Immature natural killer cell (primary cell): ENCODE measurements at regions not wholly inside any gene's neighbourhood (a gene's known extent, or its start where the extent isn't known, plus 50 kb on each side); places are given as distances from the start of the nearest gene placed in this dataset.

Source experiments
- DNase-seq, 3 donors: peaks; one replicate each; pipeline ENCODE4 v3.0.0; 2022; ENCODE audit warnings: mixed read lengths in 1 of 3
- H3K27ac Mint-ChIP-seq, 6 donors: one replicate each; pipeline ENCODE4 v1.8.0; 2020; ENCODE audit warnings: mixed read lengths in 6 of 6, mild to moderate bottlenecking in 5 of 6, inconsistent platforms in 4 of 6, moderate library complexity in 3 of 6
- H3K27me3 Mint-ChIP-seq, 3 donors: one replicate each; pipeline ENCODE4 v1.8.0; 2020 to 2021; ENCODE audit warnings: low read depth in 3 of 3, mild to moderate bottlenecking in 3 of 3, mixed read lengths in 3 of 3, moderate library complexity in 3 of 3, inconsistent platforms in 1 of 3
- H3K36me3 Mint-ChIP-seq, 3 donors: one replicate each; pipeline ENCODE4 v1.8.0; 2020; ENCODE audit warnings: mixed read lengths in 3 of 3, inconsistent platforms in 2 of 3, mild to moderate bottlenecking in 2 of 3
- H3K4me1 Mint-ChIP-seq, 2 donors: one replicate each; pipeline ENCODE4 v1.8.0; 2020; ENCODE audit warnings: inconsistent platforms in 2 of 2, mild to moderate bottlenecking in 2 of 2, mixed read lengths in 2 of 2, moderate library complexity in 1 of 2
- H3K4me3 Mint-ChIP-seq, 5 donors: one replicate each; pipeline ENCODE4 v1.8.0; 2020; ENCODE audit warnings: mild to moderate bottlenecking in 5 of 5, mixed read lengths in 5 of 5, inconsistent platforms in 3 of 5, moderate library complexity in 3 of 5
- H3K9me3 Mint-ChIP-seq, 6 donors: one replicate each; pipeline ENCODE4 v1.8.0; 2020; ENCODE audit warnings: mild to moderate bottlenecking in 6 of 6, mixed read lengths in 6 of 6, inconsistent platforms in 4 of 6, moderate library complexity in 3 of 6

- no peak overlapping the region for H3K27ac Mint-ChIP-seq
- H3K9me3 Mint-ChIP-seq, result no peaks in the 10 kb centered on the region
- no peak for DNase-seq
- no peaks in the 10 kb centered on the region for H3K4me1 Mint-ChIP-seq
- no peaks in the 10 kb centered on the region for H3K27me3 Mint-ChIP-seq
- H3K36me3 Mint-ChIP-seq, result no peaks in the 10 kb centered on the region
- no peak overlapping the region for H3K4me3 Mint-ChIP-seq
These were observed 58.4 kb upstream of the ETAA1 start for GRCh38 chr2:67338601-67339233.

DNA sequence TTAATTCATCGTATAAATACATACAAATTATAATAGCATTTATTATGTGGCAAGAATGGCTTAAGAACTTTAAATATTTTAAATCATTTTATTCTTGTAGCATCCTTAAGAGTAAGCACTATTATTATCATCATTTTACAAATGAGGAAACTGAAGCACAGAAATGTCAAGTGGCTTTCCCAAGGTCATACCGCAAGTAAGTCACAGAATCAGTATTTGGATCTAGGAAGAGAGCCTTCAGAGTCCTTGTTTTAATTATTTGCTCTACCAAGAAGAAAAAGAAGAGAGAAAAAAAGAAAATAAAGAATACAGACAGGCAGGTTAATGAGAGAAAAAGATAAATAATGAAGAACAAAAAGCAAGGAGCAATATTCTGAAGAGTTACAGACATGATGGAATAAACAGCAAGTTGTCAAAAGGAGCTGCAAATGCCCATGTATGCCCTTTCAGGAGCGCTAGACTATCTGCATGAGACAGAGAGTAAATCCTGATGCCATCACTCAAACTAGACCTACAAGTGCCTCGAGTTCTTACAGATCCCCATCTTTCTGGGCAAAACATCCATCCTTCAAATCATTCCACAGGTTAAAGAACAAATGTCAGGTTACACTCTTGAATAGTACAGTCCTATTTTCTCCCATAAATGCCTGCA, 57.8 kb upstream of the ETAA1 start:
- H3K4me3 Mint-ChIP-seq, result no peak overlapping the region
- H3K4me1 Mint-ChIP-seq, result no peaks in the 10 kb centered on the region
- no peak overlapping the region for H3K27ac Mint-ChIP-seq
- H3K9me3 Mint-ChIP-seq, result no peaks in the 10 kb centered on the region
- H3K36me3 Mint-ChIP-seq, result no peaks in the 10 kb centered on the region
- H3K27me3 Mint-ChIP-seq, result no peaks in the 10 kb centered on the region
- DNase-seq, result no peak

GRCh38 chr2:67340133-67341011, 56.8 kb upstream of the ETAA1 start:
- H3K27ac Mint-ChIP-seq, result no peak overlapping the region
- H3K36me3 Mint-ChIP-seq, result no peaks in the 10 kb centered on the region
- no peak overlapping the region for H3K4me3 Mint-ChIP-seq
- H3K4me1 Mint-ChIP-seq, result no peaks in the 10 kb centered on the region
- DNase-seq, result no peak
- no peaks in the 10 kb centered on the region for H3K9me3 Mint-ChIP-seq
- H3K27me3 Mint-ChIP-seq, result peaks cover 0 to 1% (median 0%) of the 10 kb centered on the region in 3 donors

DNA sequence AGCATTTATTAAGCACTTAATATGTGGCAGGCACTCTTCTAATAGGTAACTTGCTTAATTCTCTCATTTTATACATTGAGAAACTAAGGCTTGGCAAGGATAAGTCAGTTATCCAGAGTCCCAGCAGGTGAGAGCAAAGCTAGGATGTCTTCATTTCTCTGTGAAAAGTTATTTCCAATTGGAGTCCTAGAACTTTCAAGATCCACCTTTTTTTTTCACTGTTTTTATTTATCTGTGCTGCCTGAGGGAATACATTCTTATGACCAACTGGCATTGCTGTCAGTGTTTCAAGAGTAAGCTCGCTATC, 56.2 kb upstream of the ETAA1 start:
- no peak overlapping the region for H3K27ac Mint-ChIP-seq
- H3K4me1 Mint-ChIP-seq, result no peaks in the 10 kb centered on the region
- no peak for DNase-seq
- no peaks in the 10 kb centered on the region for H3K9me3 Mint-ChIP-seq
- no peak overlapping the region for H3K4me3 Mint-ChIP-seq
- H3K36me3 Mint-ChIP-seq, result no peaks in the 10 kb centered on the region
- H3K27me3 Mint-ChIP-seq, result peaks cover 0 to 3% (median 0%) of the 10 kb centered on the region in 3 donors

DNA sequence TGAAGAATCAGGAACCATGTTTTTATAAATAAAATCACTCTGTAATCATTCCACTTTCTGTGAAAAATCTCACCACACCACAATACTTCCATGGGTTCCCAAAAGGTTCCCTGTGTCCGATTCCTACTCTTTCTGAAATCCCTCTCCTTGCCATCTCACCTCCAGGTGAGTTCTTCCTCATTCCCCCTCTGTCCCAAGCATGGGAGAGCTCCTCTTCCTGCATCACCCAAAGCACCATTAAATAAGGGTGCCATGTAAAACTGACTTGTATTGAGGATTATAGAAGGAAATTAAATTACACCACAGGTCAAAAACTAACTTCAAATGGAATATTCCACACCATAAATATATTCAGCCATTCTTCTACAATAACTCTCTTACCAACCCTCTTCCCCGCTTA, 55.8 kb upstream of the ETAA1 start:
- H3K4me1 Mint-ChIP-seq, result no peaks in the 10 kb centered on the region

DNA sequence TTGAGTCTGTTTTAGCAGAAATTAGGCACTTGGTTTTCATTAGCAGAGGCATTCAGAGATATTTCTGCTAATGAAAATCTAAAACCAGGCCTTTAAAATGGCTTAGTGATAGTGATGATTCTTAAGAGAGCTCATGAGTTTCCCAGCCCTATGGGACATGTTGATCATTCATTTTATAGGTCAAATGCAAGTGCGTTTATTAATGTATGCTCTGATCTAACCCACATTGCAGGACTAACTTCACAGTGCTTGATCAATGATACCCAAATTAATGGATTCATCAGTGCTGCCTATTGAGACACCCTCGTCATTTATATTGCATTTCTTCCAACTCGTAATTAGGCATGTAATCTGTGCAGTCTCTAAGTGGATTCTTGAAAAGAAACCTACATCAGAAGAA, 54.7 kb upstream of the ETAA1 start:
- Mint-ChIP-seq H3K4me3 (no peak overlapping the region), H3K27me3 (peaks cover 0 to 3% (median 0%) of the 10 kb centered on the region in 3 donors), H3K36me3 (no peaks in the 10 kb centered on the region), H3K27ac (no peak overlapping the region), H3K9me3 (no peaks in the 10 kb centered on the region), H3K4me1 (no peaks in the 10 kb centered on the region)
- DNase-seq, result no peak

More for the DNA sequence above, 55.8 kb upstream of the ETAA1 start:
- peaks cover 0 to 3% (median 0%) of the 10 kb centered on the region in 3 donors for H3K27me3 Mint-ChIP-seq
- no peaks in the 10 kb centered on the region for H3K36me3 Mint-ChIP-seq
- no peak overlapping the region for H3K4me3 Mint-ChIP-seq
- no peaks in the 10 kb centered on the region for H3K9me3 Mint-ChIP-seq
- no peak overlapping the region for H3K27ac Mint-ChIP-seq
- no peak for DNase-seq

GRCh38 chr2:67346718-67347407, 50.3 kb upstream of the ETAA1 start:
- no peak for DNase-seq
- Mint-ChIP-seq H3K9me3 (no peaks in the 10 kb centered on the region), H3K27ac (no peak overlapping the region), H3K27me3 (peaks cover 0 to 3% (median 2%) of the 10 kb centered on the region in 3 donors), H3K36me3 (no peaks in the 10 kb centered on the region), H3K4me1 (no peaks in the 10 kb centered on the region), H3K4me3 (no peak overlapping the region)
